Erythroblast (primary cell): ENCODE measurements at regions not wholly inside any gene's neighbourhood (a gene's known extent, or its start where the extent isn't known, plus 50 kb on each side); places are given as distances from the start of the nearest gene placed in this dataset.

Experiments used
- GATA1 ChIP-seq: IDR thresholded peaks from 2 replicates; pipeline ENCODE4 v1.6.1; 2011; ENCODE audit warnings: low read depth, mild to moderate bottlenecking, control low read depth, low read length, moderate library complexity
- POLR2A ChIP-seq: IDR thresholded peaks from 2 replicates; pipeline ENCODE4 v1.6.1; 2011; ENCODE audit warnings: mild to moderate bottlenecking, low read length

- TF ChIP-seq POLR2A (no peak), GATA1 (no peak)
Measured at GRCh38 chr2:16206191-16206944, 266.0 kb downstream of the MYCN start.
